ENCODE measurements at regions not wholly inside any gene's neighbourhood (a gene's known extent, or its start where the extent isn't known, plus 50 kb on each side); places are given as distances from the start of the nearest gene placed in this dataset.

- no peak for TF ChIP-seq CTCF (IDR thresholded peaks at IDR 0.05)
- TF ChIP-seq POLR2A (IDR thresholded peaks at IDR 0.05): no peak
Measured at GRCh38 chr5:89885670-89886069, 523.9 kb downstream of the CETN3 start.
